ENCODE measurements at regions not wholly inside any gene's neighbourhood (a gene's known extent, or its start where the extent isn't known, plus 50 kb on each side); places are given as distances from the start of the nearest gene placed in this dataset.

- Histone ChIP-seq H3K27me3 (ENCODE audit: insufficient read depth, low read length, poor library complexity, severe bottlenecking) (peaks cover 6% of the 10 kb centered on the region), H3K36me3 (ENCODE audit: insufficient read depth, low read length) (no peaks in the 10 kb centered on the region), H3K4me3 (ENCODE audit: low read length, poor library complexity, severe bottlenecking) (no peak overlapping the region), H3F3A (ENCODE audit: low read depth) (no peaks in the 10 kb centered on the region), H2AFZ (ENCODE audit: low read length) (no peak overlapping the region), H4K20me1 (ENCODE audit: insufficient read depth, low read length, poor library complexity, severe bottlenecking) (no peaks in the 10 kb centered on the region), H3K79me2 (ENCODE audit: insufficient read depth, low read length) (no peaks in the 10 kb centered on the region), H3K4me2 (ENCODE audit: low read depth, low read length, poor library complexity, severe bottlenecking) (no peak overlapping the region), H3K4me1 (ENCODE audit: insufficient read depth, low read length, poor library complexity, severe bottlenecking) (no peaks in the 10 kb centered on the region), H3K9me3 (ENCODE audit: insufficient read depth, low read depth, low read length) (no peaks in the 10 kb centered on the region), H3K9me2 (replicated peaks; ENCODE audit: low read depth, low read length) (no peaks in the 10 kb centered on the region), H3K9ac (ENCODE audit: low read depth, low read length, poor library complexity, severe bottlenecking) (no peak overlapping the region)
- no peak for TF ChIP-seq EZH2phosphoT487 (IDR thresholded peaks at IDR 0.05; ENCODE audit: borderline replicate concordance)
Observed at GRCh38 chr5:79875230-79875629, 115.8 kb downstream of the MTX3 start.

- Histone ChIP-seq H3K9me3 (ENCODE audit: insufficient read depth, low read depth, low read length) (no peaks in the 10 kb centered on the region), H3K4me2 (ENCODE audit: low read depth, low read length, poor library complexity, severe bottlenecking) (no peak overlapping the region), H3K27me3 (ENCODE audit: insufficient read depth, low read length, poor library complexity, severe bottlenecking) (peaks cover 6% of the 10 kb centered on the region), H3K79me2 (ENCODE audit: insufficient read depth, low read length) (no peaks in the 10 kb centered on the region), H4K20me1 (ENCODE audit: insufficient read depth, low read length, poor library complexity, severe bottlenecking) (no peaks in the 10 kb centered on the region), H3K4me3 (ENCODE audit: low read length, poor library complexity, severe bottlenecking) (no peak overlapping the region), H3K9me2 (replicated peaks; ENCODE audit: low read depth, low read length) (no peaks in the 10 kb centered on the region), H3K4me1 (ENCODE audit: insufficient read depth, low read length, poor library complexity, severe bottlenecking) (no peaks in the 10 kb centered on the region), H3F3A (ENCODE audit: low read depth) (no peaks in the 10 kb centered on the region), H3K9ac (ENCODE audit: low read depth, low read length, poor library complexity, severe bottlenecking) (no peak overlapping the region), H3K36me3 (ENCODE audit: insufficient read depth, low read length) (no peaks in the 10 kb centered on the region), H2AFZ (ENCODE audit: low read length) (no peak overlapping the region)
- TF ChIP-seq CTCF (conservative IDR thresholded peaks at IDR 0.05; ENCODE audit: low read length), result no peak
- no peak for TF ChIP-seq EZH2phosphoT487 (IDR thresholded peaks at IDR 0.05; ENCODE audit: borderline replicate concordance)
Observed at GRCh38 chr5:79873187-79873586, 117.9 kb downstream of the MTX3 start.

- Histone ChIP-seq H3K4me1 (ENCODE audit: insufficient read depth, low read length, poor library complexity, severe bottlenecking) (no peaks in the 10 kb centered on the region), H3K4me3 (ENCODE audit: low read length, poor library complexity, severe bottlenecking) (no peak overlapping the region), H3K4me2 (ENCODE audit: low read depth, low read length, poor library complexity, severe bottlenecking) (no peak overlapping the region), H3K9ac (ENCODE audit: low read depth, low read length, poor library complexity, severe bottlenecking) (no peak overlapping the region), H3F3A (ENCODE audit: low read depth) (no peaks in the 10 kb centered on the region), H4K20me1 (ENCODE audit: insufficient read depth, low read length, poor library complexity, severe bottlenecking) (no peaks in the 10 kb centered on the region), H3K9me2 (replicated peaks; ENCODE audit: low read depth, low read length) (no peaks in the 10 kb centered on the region), H2AFZ (ENCODE audit: low read length) (no peak overlapping the region), H3K36me3 (ENCODE audit: insufficient read depth, low read length) (no peaks in the 10 kb centered on the region), H3K9me3 (ENCODE audit: insufficient read depth, low read depth, low read length) (no peaks in the 10 kb centered on the region), H3K79me2 (ENCODE audit: insufficient read depth, low read length) (no peaks in the 10 kb centered on the region), H3K27me3 (ENCODE audit: insufficient read depth, low read length, poor library complexity, severe bottlenecking) (peaks cover 6% of the 10 kb centered on the region)
- TF ChIP-seq EZH2phosphoT487 (IDR thresholded peaks at IDR 0.05; ENCODE audit: borderline replicate concordance), result no peak
- TF ChIP-seq CTCF (conservative IDR thresholded peaks at IDR 0.05; ENCODE audit: low read length), result no peak
Observed at GRCh38 chr5:79872291-79872690, 118.8 kb downstream of the MTX3 start.

GRCh38 chr5:79871364-79872120 lies 119.5 kb downstream of the MTX3 start:
- H3K9ac ChIP-seq (ENCODE audit: low read depth, low read length, poor library complexity, severe bottlenecking), result no peak overlapping the region
- H3K4me2 ChIP-seq (ENCODE audit: low read depth, low read length, poor library complexity, severe bottlenecking), result no peak overlapping the region
- H3K36me3 ChIP-seq (ENCODE audit: insufficient read depth, low read length), result no peaks in the 10 kb centered on the region

More at GRCh38 chr5:79871364-79872120, 119.5 kb downstream of the MTX3 start:
- Histone ChIP-seq H3K9me3 (ENCODE audit: insufficient read depth, low read depth, low read length) (no peaks in the 10 kb centered on the region), H3F3A (ENCODE audit: low read depth) (no peaks in the 10 kb centered on the region), H3K4me3 (ENCODE audit: low read length, poor library complexity, severe bottlenecking) (no peak overlapping the region), H3K79me2 (ENCODE audit: insufficient read depth, low read length) (no peaks in the 10 kb centered on the region), H4K20me1 (ENCODE audit: insufficient read depth, low read length, poor library complexity, severe bottlenecking) (no peaks in the 10 kb centered on the region), H3K9me2 (replicated peaks; ENCODE audit: low read depth, low read length) (no peaks in the 10 kb centered on the region), H3K4me1 (ENCODE audit: insufficient read depth, low read length, poor library complexity, severe bottlenecking) (no peaks in the 10 kb centered on the region), H3K27me3 (ENCODE audit: insufficient read depth, low read length, poor library complexity, severe bottlenecking) (peaks cover 6% of the 10 kb centered on the region), H2AFZ (ENCODE audit: low read length) (no peak overlapping the region)
- no peak for TF ChIP-seq EZH2phosphoT487 (IDR thresholded peaks at IDR 0.05; ENCODE audit: borderline replicate concordance)
- TF ChIP-seq CTCF (conservative IDR thresholded peaks at IDR 0.05; ENCODE audit: low read length), result no peak

Measured in Loucy (cell line).